ENCODE measurements at regions not wholly inside any gene's neighbourhood (a gene's known extent, or its start where the extent isn't known, plus 50 kb on each side); places are given as distances from the start of the nearest gene placed in this dataset.

- H3K4me1 ChIP-seq, result peaks cover 4 to 24% (median 21%) of the 10 kb centered on the region in 4 donors
- peak overlapping the region; percentile 32 to 42 (median 36) for H3K4me3 ChIP-seq
- DNase-seq (ENCODE audit: extremely low spot score), result no peak
- intact Hi-C loops (cut with DNase I), result loop anchor here (1.0 to 5.0 kb wide), 3 partner anchors 234 to 525 kb away; partner anchors contain the start of gene MAP1B
- H3K36me3 ChIP-seq, result no peaks in the 10 kb centered on the region
- no peaks in the 10 kb centered on the region for H3K9me3 ChIP-seq
- TF ChIP-seq POLR2A (IDR thresholded peaks at IDR 0.05; ENCODE audit: low read depth) (no peak), CTCF (IDR thresholded peaks at IDR 0.05) (peak; percentile 82 to 89 (median 83)), POLR2AphosphoS5 (IDR thresholded peaks at IDR 0.05) (peak; percentile 35 to 58)
- WGBS, result 26% methylated on average over 27 of the region's 27 CpGs
- H3K27me3 ChIP-seq, result no peaks in the 10 kb centered on the region
- H3K27ac ChIP-seq (replicated peaks in 1 of 4), result peak overlapping the region; percentile 59 to 80 (median 72)
Observed at GRCh38 chr5:71782771-71783770, 64.0 kb downstream of the CARTPT start.

GRCh38 chr5:71783891-71784290 is 64.8 kb downstream of the CARTPT start:
- peak overlapping the region; percentile 59 to 80 (median 72) for H3K27ac ChIP-seq (replicated peaks in 1 of 4)
- TF ChIP-seq POLR2A (IDR thresholded peaks at IDR 0.05; ENCODE audit: low read depth), result no peak
- TF ChIP-seq POLR2AphosphoS5 (IDR thresholded peaks at IDR 0.05), result no peak
- no peak for TF ChIP-seq EP300 (IDR thresholded peaks at IDR 0.05)
- TF ChIP-seq CTCF (IDR thresholded peaks at IDR 0.05), result no peak
- no peaks in the 10 kb centered on the region for H3K36me3 ChIP-seq
- H3K27me3 ChIP-seq, result no peaks in the 10 kb centered on the region
- H3K4me3 ChIP-seq, result no peak overlapping the region
- H3K9me3 ChIP-seq, result no peaks in the 10 kb centered on the region
- DNase-seq (ENCODE audit: extremely low spot score), result no peak
- WGBS, result 73% methylated on average over 4 of the region's 6 CpGs
- intact Hi-C loops (cut with DNase I), result loop anchor here (1.0 to 5.0 kb wide), 3 partner anchors 233 to 524 kb away; partner anchors contain the start of gene MAP1B
- peaks cover 4 to 24% (median 21%) of the 10 kb centered on the region in 4 donors for H3K4me1 ChIP-seq

GRCh38 chr5:71786337-71787055 is 67.4 kb downstream of the CARTPT start:
- 85% methylated on average over 8 of the region's 8 CpGs for WGBS
- Histone ChIP-seq H3K27me3 (no peaks in the 10 kb centered on the region), H3K4me1 (peaks cover 4 to 24% (median 21%) of the 10 kb centered on the region in 4 donors), H3K9me3 (peaks cover 0 to 1% (median 0%) of the 10 kb centered on the region in 4 donors), H3K4me3 (no peak overlapping the region), H3K36me3 (no peaks in the 10 kb centered on the region), H3K27ac (replicated peaks in 1 of 4) (no peak overlapping the region)
- intact Hi-C loops (cut with DNase I), result no loop called here
- TF ChIP-seq EP300 (IDR thresholded peaks at IDR 0.05) (no peak), POLR2AphosphoS5 (IDR thresholded peaks at IDR 0.05) (no peak), CTCF (IDR thresholded peaks at IDR 0.05) (no peak), POLR2A (IDR thresholded peaks at IDR 0.05; ENCODE audit: low read depth) (no peak)
- DNase-seq (ENCODE audit: extremely low spot score), result no peak

GRCh38 chr5:71788794-71789193 is 69.7 kb downstream of the CARTPT start:
- WGBS, result 98% methylated on average over 2 of the region's 2 CpGs
- H3K27ac ChIP-seq (replicated peaks in 1 of 4), result no peak overlapping the region
- H3K27me3 ChIP-seq, result no peaks in the 10 kb centered on the region
- TF ChIP-seq POLR2A (IDR thresholded peaks at IDR 0.05; ENCODE audit: low read depth) (no peak), POLR2AphosphoS5 (IDR thresholded peaks at IDR 0.05) (no peak), CTCF (IDR thresholded peaks at IDR 0.05) (no peak), EP300 (IDR thresholded peaks at IDR 0.05) (no peak)
- no peak for DNase-seq (ENCODE audit: extremely low spot score)
- peaks cover 0 to 7% (median 2%) of the 10 kb centered on the region in 4 donors for H3K9me3 ChIP-seq
- intact Hi-C loops (cut with DNase I), result no loop called here
- H3K4me3 ChIP-seq, result no peak overlapping the region
- H3K4me1 ChIP-seq, result peaks cover 0 to 7% (median 4%) of the 10 kb centered on the region in 4 donors
- no peaks in the 10 kb centered on the region for H3K36me3 ChIP-seq

All from esophagus muscularis mucosa (tissue), 4 donors.